Suprapubic skin (tissue), 4 donors: ENCODE measurements at regions not wholly inside any gene's neighbourhood (a gene's known extent, or its start where the extent isn't known, plus 50 kb on each side); places are given as distances from the start of the nearest gene placed in this dataset.

ENCODE experiments used
- CTCF ChIP-seq, 2 donors: fragments of 200-600 bp in 1 of 2; fragments of 450-650 bp in 1 of 2; sonication (generic) in 1 of 2; IDR thresholded peaks; one replicate each; pipeline ENCODE4 v1.5.1; 2016 to 2019; ENCODE audit warnings: antibody characterized with exemption in 2 of 2, mild to moderate bottlenecking in 1 of 2, moderate library complexity in 1 of 2
- EP300 ChIP-seq: sonication (generic); formaldehyde crosslinking; IDR thresholded peaks from one replicate; pipeline ENCODE4 v1.6.1; 2017; ENCODE audit warnings: antibody characterized with exemption
- POLR2A ChIP-seq, 2 donors: fragments of 450-650 bp; IDR thresholded peaks; one replicate each; pipeline ENCODE4 v1.6.1; 2017; ENCODE audit warnings: antibody characterized with exemption in 2 of 2, mild to moderate bottlenecking in 2 of 2, moderate library complexity in 2 of 2
- POLR2AphosphoS5 ChIP-seq, 3 donors: sonication (generic); formaldehyde crosslinking; IDR thresholded peaks; one replicate each; pipeline ENCODE4 v1.6.1; 2017; ENCODE audit warnings: antibody characterized with exemption in 3 of 3

GRCh38 chr5:4023753-4024335, 428.2 kb downstream of the IRX1 start:
- no peak for TF ChIP-seq CTCF (IDR thresholded peaks at IDR 0.05)
- no peak for TF ChIP-seq POLR2A (IDR thresholded peaks at IDR 0.05)
- no peak for TF ChIP-seq POLR2AphosphoS5 (IDR thresholded peaks at IDR 0.05)
- no peak for TF ChIP-seq EP300
